ENCODE measurements at regions not wholly inside any gene's neighbourhood (a gene's known extent, or its start where the extent isn't known, plus 50 kb on each side); places are given as distances from the start of the nearest gene placed in this dataset.

GRCh38 chr1:229152311-229152710, 118.6 kb upstream of the RAB4A start:
- peaks cover 4 to 8% of the 10 kb centered on the region in 2 donors for H3K36me3 Mint-ChIP-seq
- H3K27me3 ChIP-seq (ENCODE audit: control insufficient read depth in 2 of 2, insufficient read depth in 2 of 2, low read length in 2 of 2): peaks cover 0 to 15% of the 10 kb centered on the region in 2 donors
- TF ChIP-seq CTCF (IDR thresholded peaks at IDR 0.05): no peak
- no peak overlapping the region for H3K27ac Mint-ChIP-seq
- no peaks in the 10 kb centered on the region for H3K36me3 ChIP-seq (replicated peaks in 1 of 2; ENCODE audit: control insufficient read depth in 1 of 2, insufficient read depth in 2 of 2, low read length in 2 of 2)
- H3K4me1 ChIP-seq (ENCODE audit: control insufficient read depth in 1 of 2, insufficient read depth in 2 of 2, low read length in 2 of 2): peaks cover 44 to 51% of the 10 kb centered on the region in 2 donors
- peaks cover 40% of the 10 kb centered on the region for H3K4me1 Mint-ChIP-seq
- no peak overlapping the region for H3K9ac ChIP-seq (ENCODE audit: insufficient read depth, low read length, poor library complexity, severe bottlenecking)
- H3K9me3 ChIP-seq (replicated peaks in 1 of 2; ENCODE audit: control insufficient read depth in 1 of 2, insufficient read depth in 1 of 2, low read length in 2 of 2): no peaks in the 10 kb centered on the region
- H3K4me3 Mint-ChIP-seq: no peak overlapping the region
- intact Hi-C loops (cut with micrococcal nuclease): loop anchor here in 1 of 2 donors (10.0 kb wide), 1 partner anchor 128 kb away; no protein-coding TSS in a partner anchor
- H2AFZ ChIP-seq (ENCODE audit: insufficient read depth, low read depth, low read length, poor library complexity, severe bottlenecking): no peak overlapping the region
- no peak overlapping the region for H3K4me2 ChIP-seq (replicated peaks; ENCODE audit: extremely low read depth, low read length, poor library complexity, severe bottlenecking)
- H3K79me2 ChIP-seq (ENCODE audit: insufficient read depth, low read length): no peaks in the 10 kb centered on the region
- no peak overlapping the region for H3K4me3 ChIP-seq (replicated peaks in 1 of 3; ENCODE audit: low read depth in 2 of 3, low read length in 3 of 3)
- no peaks in the 10 kb centered on the region for H4K20me1 ChIP-seq (ENCODE audit: insufficient read depth, low read length)
- peak in 1 of 3 donors; percentile 41 for DNase-seq
- 0% methylated on average over 1 of the region's 2 CpGs for WGBS (ENCODE audit: insufficient coverage)
- peaks cover 0 to 2% (median 2%) of the 10 kb centered on the region in 3 donors for H3K27me3 Mint-ChIP-seq (ENCODE audit: low read depth in 3 of 3)
- peaks cover 0 to 5% (median 0%) of the 10 kb centered on the region in 7 donors for H3K9me3 Mint-ChIP-seq
- H3K27ac ChIP-seq (ENCODE audit: low read depth in 1 of 2, low read length in 2 of 2): no peak overlapping the region

- intact Hi-C loops (cut with micrococcal nuclease): loop anchor here in 1 of 2 donors (10.0 kb wide), 1 partner anchor 129 kb away; no protein-coding TSS in a partner anchor
- 80% methylated on average over 2 of the region's 2 CpGs for WGBS (ENCODE audit: insufficient coverage)
- H3K9me3 Mint-ChIP-seq: peaks cover 0 to 7% (median 0%) of the 10 kb centered on the region in 7 donors
- peak overlapping the region in 2 of 7 donors; percentile 56 to 88 for H3K27ac Mint-ChIP-seq
- no peaks in the 10 kb centered on the region for H3K79me2 ChIP-seq (ENCODE audit: insufficient read depth, low read length)
- H3K4me1 Mint-ChIP-seq: peaks cover 57% of the 10 kb centered on the region
- no peak overlapping the region for H3K9ac ChIP-seq (ENCODE audit: insufficient read depth, low read length, poor library complexity, severe bottlenecking)
- H3K36me3 Mint-ChIP-seq: peaks cover 0 to 3% of the 10 kb centered on the region in 2 donors
- H3K27me3 ChIP-seq (ENCODE audit: control insufficient read depth in 2 of 2, insufficient read depth in 2 of 2, low read length in 2 of 2): no peaks in the 10 kb centered on the region
- H3K36me3 ChIP-seq (replicated peaks in 1 of 2; ENCODE audit: control insufficient read depth in 1 of 2, insufficient read depth in 2 of 2, low read length in 2 of 2): no peaks in the 10 kb centered on the region
- no peak overlapping the region for H3K4me3 Mint-ChIP-seq
- peaks cover 0 to 2% (median 2%) of the 10 kb centered on the region in 3 donors for H3K27me3 Mint-ChIP-seq (ENCODE audit: low read depth in 3 of 3)
- no peak for DNase-seq
- no peak overlapping the region for H3K4me3 ChIP-seq (replicated peaks in 1 of 3; ENCODE audit: low read depth in 2 of 3, low read length in 3 of 3)
- H3K27ac ChIP-seq (ENCODE audit: low read depth in 1 of 2, low read length in 2 of 2): no peak overlapping the region
- no peaks in the 10 kb centered on the region for H4K20me1 ChIP-seq (ENCODE audit: insufficient read depth, low read length)
- no peak for TF ChIP-seq CTCF (IDR thresholded peaks at IDR 0.05)
- H3K9me3 ChIP-seq (replicated peaks in 1 of 2; ENCODE audit: control insufficient read depth in 1 of 2, insufficient read depth in 1 of 2, low read length in 2 of 2): no peaks in the 10 kb centered on the region
- no peak overlapping the region for H2AFZ ChIP-seq (ENCODE audit: insufficient read depth, low read depth, low read length, poor library complexity, severe bottlenecking)
- no peak overlapping the region for H3K4me2 ChIP-seq (replicated peaks; ENCODE audit: extremely low read depth, low read length, poor library complexity, severe bottlenecking)
- peaks cover 53 to 62% of the 10 kb centered on the region in 2 donors for H3K4me1 ChIP-seq (ENCODE audit: control insufficient read depth in 1 of 2, insufficient read depth in 2 of 2, low read length in 2 of 2)
These were observed 116.9 kb upstream of the RAB4A start for GRCh38 chr1:229153955-229154548.

Measured in CD14-positive monocyte (primary cell).